Heart right ventricle (tissue), 16 donors: ENCODE measurements at regions not wholly inside any gene's neighbourhood (a gene's known extent, or its start where the extent isn't known, plus 50 kb on each side); places are given as distances from the start of the nearest gene placed in this dataset.

ENCODE experiments used
- ATAC-seq, 8 donors: fragments of 200-7000 bp; cut with Tn5 transposase; one replicate each; pipeline ENCODE4 v1.9.1; 2020; ENCODE audit warnings: mild to moderate bottlenecking in 8 of 8, moderate library complexity in 8 of 8, moderate number of reproducible peaks in 1 of 8
- DNase-seq, 2 donors: peaks; one replicate each; pipeline ENCODE4 v3.0.0-alpha.2; 2020
- H3K27ac ChIP-seq, 10 donors: fragments of 200-600 bp; sonication (generic) in 2 of 10; one replicate each; pipeline versions ENCODE4 v1.5.0 to v1.8.0; 2020 to 2022; ENCODE audit warnings: mild to moderate bottlenecking in 3 of 10
- H3K27me3 ChIP-seq, 7 donors: fragments of 200-600 bp; one replicate each; pipeline ENCODE4 v1.8.0; 2021 to 2022; ENCODE audit warnings: mild to moderate bottlenecking in 2 of 7
- H3K36me3 ChIP-seq, 9 donors: fragments of 200-600 bp; sonication (generic) in 1 of 9; one replicate each; pipeline versions ENCODE4 v1.5.0 to v1.8.0; 2020 to 2022; ENCODE audit warnings: mild to moderate bottlenecking in 2 of 9
- H3K4me1 ChIP-seq, 9 donors: fragments of 200-600 bp; sonication (generic) in 1 of 9; one replicate each; pipeline versions ENCODE4 v1.5.0 to v1.8.0; 2020 to 2022; ENCODE audit warnings: mild to moderate bottlenecking in 4 of 9
- H3K4me3 ChIP-seq, 10 donors: fragments of 200-600 bp; sonication (generic) in 2 of 10; one replicate each; pipeline versions ENCODE4 v1.5.0 to v1.8.0; 2020 to 2022; ENCODE audit warnings: mild to moderate bottlenecking in 7 of 10, moderate library complexity in 2 of 10
- H3K9me3 ChIP-seq, 11 donors: fragments of 200-600 bp in 10 of 11; sonication (generic) in 2 of 11; one replicate each; pipeline versions ENCODE4 v1.5.0 to v1.8.0; 2013 to 2022; ENCODE audit warnings: mild to moderate bottlenecking in 2 of 11, control low read depth in 1 of 11, moderate library complexity in 1 of 11
- WGBS, 2 donors: extraction: QIAGEN DNeasy Blood & Tissue Kit; methylation state at CpG; one replicate each; pipeline ENCODE4 v1.1.7; 2013; ENCODE audit warnings: inconsistent platforms in 1 of 2; 5-methylcytosine and 5-hydroxymethylcytosine counted together
- intact Hi-C, 10 donors: fragments of 100-400 bp; cut with DNase I; formaldehyde crosslinking; loops; one replicate each; pipeline versions ENCODE4 v1.11.1 to v1.14.2; 2022
- TF ChIP-seq, protein P1 (sequence below), 9 donors: fragments of 200-600 bp; sonication (generic) in 2 of 9; IDR thresholded peaks; one replicate each; pipeline versions ENCODE4 v1.5.0 to v1.8.0; 2021 to 2022; ENCODE audit warnings: antibody characterized with exemption in 9 of 9, mild to moderate bottlenecking in 5 of 9, moderate library complexity in 1 of 9
- donor health status: Arrhythmogenic right ventricular cardiomyopathy.
- donor health status: ischemic (EF 13 %, LVEDD 7.1; RV severe dilation, severe dysfunction).
- donor health status: healthy with polysubstance abuse.
- donor health status: DM: no; HTN: yes; CAD: no.
- donor health status: DM: no; HTN: no; CAD: no.
- donor health status: ischemic (EF 25% LVEDD 6.9; RV normal size, moderate dysfunction).
- donor health status: ischemic (EF 25% LVEDD 5.7; RV mildly dilated, moderate dysfunction).
- donor health status: healthy.
- donor health status: DM: yes; HTN: yes; CAD: no.
- donor health status: Ischemic cardiomyopathy.
- donor health status: ischemic (EF 35%, LVEDD 5.7; RV mildly dilated, moderate dysfunction).
- donor health status: nonischemic (EF 11% LVEDD 7.7; RV severe dilation, severe dysfunction).
- donor health status: DM: yes; HTN: yes; CAD: no.
- donor health status: PGD.
- donor health status: ischemic (EF 29% LVEDD 5.4; RV normal size, mild dysfunction).
- donor health status: nonischemic (EF 23%, LVEDD 6.1; RV moderate dilation, normal function).

DNA sequence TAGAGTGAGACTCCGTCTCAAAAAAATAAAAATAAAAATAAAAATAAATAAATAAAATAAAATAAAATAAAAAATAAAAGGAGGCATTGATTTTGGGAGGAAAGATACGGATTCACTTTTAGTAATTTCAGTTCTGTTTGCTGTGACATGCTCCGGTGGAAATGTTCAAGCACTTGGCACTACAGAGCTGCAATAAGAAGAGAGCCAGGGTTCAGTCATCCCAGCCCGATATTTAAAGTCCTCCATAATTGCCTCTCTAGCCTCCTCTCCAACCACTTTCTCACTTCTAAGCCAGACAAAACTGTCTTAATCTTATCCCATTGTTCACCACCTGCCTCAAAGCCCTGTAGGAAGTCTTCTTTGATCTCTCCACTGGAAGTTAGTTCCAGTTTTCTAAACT is 55.0 kb upstream of the MACF1 start:
- intact Hi-C loops: loop anchor here in 1 of 10 donors (5.0 kb wide), 1 partner anchor 33 kb away; no protein-coding TSS in a partner anchor
- no peak overlapping the region for H3K4me3 ChIP-seq
- DNase-seq: no peak
- ATAC-seq: no peak
- no peaks in the 10 kb centered on the region for H3K9me3 ChIP-seq
- H3K27me3 ChIP-seq: no peaks in the 10 kb centered on the region
- WGBS, 2 donors: 52 to 64% methylated on average over 4 of the region's 4 CpGs
- TF ChIP-seq, protein P1, sequence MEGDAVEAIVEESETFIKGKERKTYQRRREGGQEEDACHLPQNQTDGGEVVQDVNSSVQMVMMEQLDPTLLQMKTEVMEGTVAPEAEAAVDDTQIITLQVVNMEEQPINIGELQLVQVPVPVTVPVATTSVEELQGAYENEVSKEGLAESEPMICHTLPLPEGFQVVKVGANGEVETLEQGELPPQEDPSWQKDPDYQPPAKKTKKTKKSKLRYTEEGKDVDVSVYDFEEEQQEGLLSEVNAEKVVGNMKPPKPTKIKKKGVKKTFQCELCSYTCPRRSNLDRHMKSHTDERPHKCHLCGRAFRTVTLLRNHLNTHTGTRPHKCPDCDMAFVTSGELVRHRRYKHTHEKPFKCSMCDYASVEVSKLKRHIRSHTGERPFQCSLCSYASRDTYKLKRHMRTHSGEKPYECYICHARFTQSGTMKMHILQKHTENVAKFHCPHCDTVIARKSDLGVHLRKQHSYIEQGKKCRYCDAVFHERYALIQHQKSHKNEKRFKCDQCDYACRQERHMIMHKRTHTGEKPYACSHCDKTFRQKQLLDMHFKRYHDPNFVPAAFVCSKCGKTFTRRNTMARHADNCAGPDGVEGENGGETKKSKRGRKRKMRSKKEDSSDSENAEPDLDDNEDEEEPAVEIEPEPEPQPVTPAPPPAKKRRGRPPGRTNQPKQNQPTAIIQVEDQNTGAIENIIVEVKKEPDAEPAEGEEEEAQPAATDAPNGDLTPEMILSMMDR (IDR thresholded peaks at IDR 0.05): no peak
- peaks cover 9 to 71% (median 51%) of the 10 kb centered on the region in 9 donors for H3K4me1 ChIP-seq
- H3K27ac ChIP-seq: no peak overlapping the region
- peaks cover 0 to 7% (median 0%) of the 10 kb centered on the region in 9 donors for H3K36me3 ChIP-seq

DNA sequence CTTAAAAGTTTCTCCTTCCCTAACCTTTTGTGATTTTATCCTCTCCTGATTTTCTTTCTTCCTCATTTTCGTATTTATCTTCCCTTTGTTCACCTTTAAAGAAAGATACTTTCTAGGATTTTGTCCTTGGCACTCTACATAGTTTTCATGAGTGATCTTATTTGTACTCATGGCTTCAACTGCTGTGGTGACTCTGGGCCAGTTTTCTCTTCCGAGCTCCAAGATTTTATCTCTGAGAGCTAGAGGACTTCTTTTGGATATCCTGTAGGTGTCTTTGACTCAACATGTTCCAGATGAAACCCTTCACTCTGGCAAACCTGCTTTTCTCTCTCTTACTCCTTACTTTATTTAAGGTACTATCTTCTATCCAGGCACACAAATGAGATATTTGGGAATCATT is 53.7 kb upstream of the MACF1 start:
- Histone ChIP-seq H3K4me1 (peaks cover 16 to 83% (median 64%) of the 10 kb centered on the region in 9 donors), H3K36me3 (peaks cover 0 to 7% (median 0%) of the 10 kb centered on the region in 9 donors), H3K9me3 (no peaks in the 10 kb centered on the region), H3K27ac (peak overlapping the region in 4 of 10 donors; percentile 2 to 38 (median 13)), H3K4me3 (no peak overlapping the region), H3K27me3 (no peaks in the 10 kb centered on the region)
- TF ChIP-seq, protein P1 (IDR thresholded peaks at IDR 0.05): no peak
- 40 to 55% methylated on average over 2 of the region's 2 CpGs for WGBS, 2 donors
- intact Hi-C loops: loop anchor here in 3 of 10 donors (5.0 kb wide), 2 partner anchors 42 to 43 kb away; no protein-coding TSS in a partner anchor
- ATAC-seq: no peak
- no peak for DNase-seq

DNA sequence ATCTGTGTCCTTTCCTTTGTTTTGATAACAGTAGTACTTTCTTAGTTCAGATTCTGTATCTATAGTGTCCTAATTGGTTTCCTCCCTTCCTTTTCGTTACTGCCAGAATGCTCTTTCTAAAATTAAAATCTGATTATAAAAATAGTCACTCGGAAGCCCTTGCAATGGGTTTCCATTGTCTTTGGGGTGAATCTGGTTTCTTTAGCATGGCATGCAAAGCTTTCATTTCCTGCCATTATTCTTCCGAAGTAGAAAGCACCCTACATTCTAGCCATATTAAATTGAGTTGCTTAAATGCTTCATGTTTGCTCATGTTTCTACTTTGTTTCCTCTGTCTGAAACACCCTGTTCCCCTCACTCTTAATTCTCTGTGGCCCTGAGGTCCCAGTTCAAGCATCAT is 53.2 kb upstream of the MACF1 start:
- intact Hi-C loops: loop anchor here in 3 of 10 donors (5.0 kb wide), 2 partner anchors 41 to 44 kb away; no protein-coding TSS in a partner anchor
- TF ChIP-seq, protein P1 (IDR thresholded peaks at IDR 0.05): no peak
- peak overlapping the region in 4 of 10 donors; percentile 2 to 38 (median 13) for H3K27ac ChIP-seq

DNA sequence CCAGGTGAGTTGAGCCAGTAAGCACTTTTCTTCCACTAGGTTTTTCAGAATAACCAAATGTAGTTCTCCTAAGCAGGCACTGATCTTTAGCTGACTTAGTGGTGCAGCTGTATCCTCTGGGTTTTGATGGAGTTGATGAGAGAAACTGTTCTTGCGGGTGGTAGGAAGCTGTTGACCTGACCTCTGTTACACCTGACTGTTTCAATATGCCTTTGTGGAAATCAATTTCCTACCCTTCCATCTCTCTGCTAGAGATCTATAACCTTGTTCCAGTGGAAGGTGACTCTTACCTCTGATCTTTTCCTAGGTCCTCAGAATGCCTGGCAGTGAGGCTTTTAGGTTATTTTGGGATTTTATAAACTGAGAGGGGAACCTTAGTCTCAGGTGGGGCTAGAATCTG is 51.6 kb upstream of the MACF1 start:
- no peak for ATAC-seq
- DNase-seq: no peak
- Histone ChIP-seq H3K27me3 (no peaks in the 10 kb centered on the region), H3K27ac (peak overlapping the region in 2 of 10 donors; percentile 43 to 64), H3K9me3 (no peaks in the 10 kb centered on the region), H3K36me3 (peaks cover 0 to 7% (median 0%) of the 10 kb centered on the region in 9 donors), H3K4me3 (no peak overlapping the region), H3K4me1 (peaks cover 16 to 84% (median 64%) of the 10 kb centered on the region in 9 donors)
- intact Hi-C loops: loop anchor here in 3 of 10 donors (5.0 kb wide), 2 partner anchors 39 to 46 kb away; no protein-coding TSS in a partner anchor
- 71 to 84% methylated on average over 1 of the region's 1 CpG for WGBS, 2 donors
- TF ChIP-seq, protein P1 (IDR thresholded peaks at IDR 0.05): no peak

More for the DNA sequence above, 53.2 kb upstream of the MACF1 start:
- 60 to 73% methylated on average over 3 of the region's 3 CpGs for WGBS, 2 donors
- Histone ChIP-seq H3K27me3 (no peaks in the 10 kb centered on the region), H3K9me3 (no peaks in the 10 kb centered on the region), H3K36me3 (peaks cover 0 to 7% (median 0%) of the 10 kb centered on the region in 9 donors), H3K4me3 (no peak overlapping the region), H3K4me1 (peaks cover 16 to 83% (median 64%) of the 10 kb centered on the region in 9 donors)
- DNase-seq (no peak), ATAC-seq (no peak)
